SK-N-SH treated with all-trans-retinoic acid at 6 μM for 48 hours (cell line): ENCODE measurements at regions not wholly inside any gene's neighbourhood (a gene's known extent, or its start where the extent isn't known, plus 50 kb on each side); places are given as distances from the start of the nearest gene placed in this dataset.

ENCODE experiments used
- ARNTL ChIP-seq: fragments of 450-650 bp; formaldehyde crosslinking; IDR thresholded peaks from 2 replicates; pipeline ENCODE4 v1.5.0; 2020; ENCODE audit warnings: low read depth, mild to moderate bottlenecking, moderate library complexity, borderline replicate concordance
- GLIS3 ChIP-seq: fragments of 250-450 bp; sonication (Bioruptor Pico); IDR thresholded peaks from 2 replicates; pipeline ENCODE4 v1.5.0; 2020; ENCODE audit warnings: mild to moderate bottlenecking, moderate library complexity
- ISL1 ChIP-seq: fragments of 250-450 bp; sonication (Bioruptor Pico); IDR thresholded peaks from 2 replicates; pipeline ENCODE4 v2.1.2; 2022; ENCODE audit warnings: mild to moderate bottlenecking, moderate library complexity
- PATZ1 ChIP-seq: fragments of 250-450 bp; sonication (Bioruptor Pico); IDR thresholded peaks from 2 replicates; pipeline ENCODE4 v1.8.0; 2020; ENCODE audit warnings: mild to moderate bottlenecking, moderate library complexity, borderline replicate concordance
- PPARA ChIP-seq: fragments of 250-450 bp; sonication (Bioruptor Pico); IDR thresholded peaks from 2 replicates; pipeline ENCODE4 v1.5.0; 2020; ENCODE audit warnings: mild to moderate bottlenecking, borderline replicate concordance
- TOX ChIP-seq: fragments of 250-450 bp; sonication (Bioruptor Pico); IDR thresholded peaks from 2 replicates; pipeline ENCODE4 v1.8.0; 2021; ENCODE audit warnings: mild to moderate bottlenecking, moderate library complexity, borderline replicate concordance
- ZC3H10 ChIP-seq: fragments of 250-450 bp; sonication (Bioruptor Pico); IDR thresholded peaks from 2 replicates; pipeline ENCODE4 v1.5.1; 2021; ENCODE audit warnings: mild to moderate bottlenecking, moderate library complexity
- ZFP3 ChIP-seq: fragments of 250-450 bp; sonication (Bioruptor Pico); IDR thresholded peaks from 2 replicates; pipeline ENCODE4 v1.5.0; 2020; ENCODE audit warnings: mild to moderate bottlenecking, moderate library complexity
- ZNF70 ChIP-seq: fragments of 450-650 bp; formaldehyde crosslinking; IDR thresholded peaks from 2 replicates; pipeline ENCODE4 v1.5.0; 2020; ENCODE audit warnings: mild to moderate bottlenecking, moderate library complexity
- ZNF8 ChIP-seq: fragments of 450-650 bp; formaldehyde crosslinking; IDR thresholded peaks from 2 replicates; pipeline ENCODE4 v1.5.0; 2020; ENCODE audit warnings: mild to moderate bottlenecking, moderate library complexity
- TF ChIP-seq, protein P1 (sequence below): fragments of 250-450 bp; sonication (Bioruptor Pico); IDR thresholded peaks from 2 replicates; pipeline ENCODE4 v1.5.1; 2021; ENCODE audit warnings: mild to moderate bottlenecking, moderate library complexity
- TF ChIP-seq, protein P2 (sequence below): fragments of 250-450 bp; sonication (Bioruptor Pico); IDR thresholded peaks from 2 replicates; pipeline ENCODE4 v1.8.0; 2021; ENCODE audit warnings: low read depth, mild to moderate bottlenecking, moderate library complexity, borderline replicate concordance

DNA sequence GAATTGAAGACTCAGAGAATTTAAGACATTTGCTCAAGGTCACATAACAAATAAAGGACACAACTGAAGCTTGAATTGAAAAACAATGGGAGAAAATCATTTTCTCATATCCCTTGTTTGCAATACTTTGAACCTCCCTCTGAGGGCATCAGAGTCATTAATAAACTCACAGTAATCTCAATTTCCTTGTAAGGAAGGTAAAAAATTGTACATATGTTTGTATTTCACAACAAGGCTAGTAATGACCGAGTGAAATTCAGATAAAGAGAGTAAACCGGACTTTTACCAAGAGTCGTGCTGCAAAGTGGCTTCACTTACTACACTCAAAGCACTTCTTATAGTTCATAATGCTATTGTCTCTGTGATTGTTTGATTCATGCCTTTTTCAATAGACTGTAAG, 665.0 kb downstream of the NR2F1-AS1 start:
- TF ChIP-seq, protein P1, sequence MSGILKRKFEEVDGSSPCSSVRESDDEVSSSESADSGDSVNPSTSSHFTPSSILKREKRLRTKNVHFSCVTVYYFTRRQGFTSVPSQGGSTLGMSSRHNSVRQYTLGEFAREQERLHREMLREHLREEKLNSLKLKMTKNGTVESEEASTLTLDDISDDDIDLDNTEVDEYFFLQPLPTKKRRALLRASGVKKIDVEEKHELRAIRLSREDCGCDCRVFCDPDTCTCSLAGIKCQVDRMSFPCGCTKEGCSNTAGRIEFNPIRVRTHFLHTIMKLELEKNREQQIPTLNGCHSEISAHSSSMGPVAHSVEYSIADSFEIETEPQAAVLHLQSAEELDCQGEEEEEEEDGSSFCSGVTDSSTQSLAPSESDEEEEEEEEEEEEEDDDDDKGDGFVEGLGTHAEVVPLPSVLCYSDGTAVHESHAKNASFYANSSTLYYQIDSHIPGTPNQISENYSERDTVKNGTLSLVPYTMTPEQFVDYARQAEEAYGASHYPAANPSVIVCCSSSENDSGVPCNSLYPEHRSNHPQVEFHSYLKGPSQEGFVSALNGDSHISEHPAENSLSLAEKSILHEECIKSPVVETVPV (CRISPR knock-in tag) = no peak
- TF ChIP-seq ZC3H10 (no peak), PPARA (CRISPR knock-in tag) (no peak), ISL1 (CRISPR knock-in tag) (no peak), ARNTL (CRISPR knock-in tag) (no peak), ZNF70 (CRISPR knock-in tag) (no peak), ZFP3 (CRISPR knock-in tag) (no peak), TOX (CRISPR knock-in tag) (no peak), ZNF8 (CRISPR knock-in tag) (no peak), GLIS3 (CRISPR knock-in tag) (no peak), PATZ1 (CRISPR knock-in tag) (no peak)
- TF ChIP-seq, protein P2, sequence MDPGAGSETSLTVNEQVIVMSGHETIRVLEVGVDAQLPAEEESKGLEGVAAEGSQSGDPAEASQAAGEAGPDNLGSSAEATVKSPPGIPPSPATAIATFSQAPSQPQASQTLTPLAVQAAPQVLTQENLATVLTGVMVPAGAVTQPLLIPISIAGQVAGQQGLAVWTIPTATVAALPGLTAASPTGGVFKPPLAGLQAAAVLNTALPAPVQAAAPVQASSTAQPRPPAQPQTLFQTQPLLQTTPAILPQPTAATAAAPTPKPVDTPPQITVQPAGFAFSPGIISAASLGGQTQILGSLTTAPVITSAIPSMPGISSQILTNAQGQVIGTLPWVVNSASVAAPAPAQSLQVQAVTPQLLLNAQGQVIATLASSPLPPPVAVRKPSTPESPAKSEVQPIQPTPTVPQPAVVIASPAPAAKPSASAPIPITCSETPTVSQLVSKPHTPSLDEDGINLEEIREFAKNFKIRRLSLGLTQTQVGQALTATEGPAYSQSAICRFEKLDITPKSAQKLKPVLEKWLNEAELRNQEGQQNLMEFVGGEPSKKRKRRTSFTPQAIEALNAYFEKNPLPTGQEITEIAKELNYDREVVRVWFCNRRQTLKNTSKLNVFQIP = no peak
